Hematopoietic multipotent progenitor cell (in vitro differentiated cells): ENCODE measurements at regions not wholly inside any gene's neighbourhood (a gene's known extent, or its start where the extent isn't known, plus 50 kb on each side); places are given as distances from the start of the nearest gene placed in this dataset.

Experiments
- DNase-seq, 3 donors: peaks; one replicate each; pipeline ENCODE4 v3.0.0-alpha.2; 2011 to 2015; ENCODE audit warnings: low read depth in 2 of 3, low spot score in 2 of 3

DNA sequence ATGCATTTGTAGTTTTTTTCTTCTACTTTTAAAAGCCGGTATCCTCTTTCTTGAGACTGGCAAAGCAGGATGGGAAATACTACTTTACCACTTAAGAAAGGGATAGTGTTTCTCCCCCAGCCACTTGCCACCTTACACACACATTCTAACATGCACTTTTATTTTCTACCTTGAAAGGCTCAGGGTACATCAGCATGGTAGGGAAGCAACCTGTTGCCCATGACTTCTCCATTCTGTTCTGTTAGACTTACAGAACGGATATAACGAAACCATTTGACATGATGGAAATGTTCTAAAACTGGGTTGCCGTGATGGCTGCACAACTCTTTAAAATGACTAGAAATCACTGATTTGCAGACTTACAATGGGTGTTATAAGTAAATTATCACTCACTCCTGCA lies 405.5 kb downstream of the SHQ1 start:
- peak in 1 of 3 donors; percentile 45 for DNase-seq

DNA sequence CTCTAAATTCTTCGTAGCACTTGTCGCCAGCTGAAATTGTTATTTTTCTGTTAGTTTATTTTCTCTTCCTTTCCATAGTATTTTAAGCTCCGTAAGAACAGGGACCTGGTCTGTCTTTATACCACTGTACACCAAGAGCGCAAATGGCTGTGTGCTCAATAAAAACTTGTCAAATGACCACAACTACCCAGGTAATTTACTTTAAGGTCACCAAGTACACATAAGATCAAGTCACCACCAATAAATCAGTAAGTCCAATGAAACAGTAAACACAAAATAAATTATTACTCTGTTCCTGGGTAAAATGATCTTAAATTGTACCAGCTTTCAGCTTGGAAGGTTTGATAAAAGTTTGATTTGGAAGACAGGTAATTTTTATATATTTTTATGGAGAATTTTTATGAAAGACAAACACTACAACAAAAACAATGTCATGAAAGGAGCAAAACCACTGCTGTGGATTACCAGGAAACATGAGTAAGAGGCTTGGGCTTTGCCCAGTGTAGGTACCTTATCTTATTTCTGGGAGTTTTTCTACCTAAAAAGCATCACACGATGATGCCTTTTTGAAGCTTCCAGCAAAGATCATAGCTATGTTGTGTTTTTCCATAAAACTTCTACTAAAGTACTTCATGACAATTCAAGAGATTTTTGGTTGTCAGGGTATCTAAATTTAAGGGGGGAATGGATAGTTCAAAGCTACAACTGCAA lies 406.8 kb downstream of the SHQ1 start:
- DNase-seq = no peak

DNA sequence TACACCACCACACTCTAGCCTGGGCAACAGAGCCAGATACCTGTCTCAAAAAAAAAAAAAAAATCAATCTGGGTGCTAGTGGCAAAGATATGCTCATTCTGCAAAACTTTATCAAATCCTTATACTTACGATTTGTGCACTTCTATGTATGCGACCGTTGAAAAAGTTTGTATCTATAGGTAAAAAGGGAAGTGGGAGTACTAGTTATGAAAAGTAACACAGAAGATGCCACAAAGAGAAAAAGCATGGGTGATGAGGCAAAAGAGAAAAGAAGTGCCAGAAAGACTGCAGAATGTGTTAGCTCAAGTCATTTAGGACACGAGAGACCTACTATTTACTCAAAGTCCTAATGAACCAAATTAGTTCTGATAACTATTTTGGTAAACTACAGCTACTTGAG lies 407.8 kb downstream of the SHQ1 start:
- DNase-seq = no peak

DNA sequence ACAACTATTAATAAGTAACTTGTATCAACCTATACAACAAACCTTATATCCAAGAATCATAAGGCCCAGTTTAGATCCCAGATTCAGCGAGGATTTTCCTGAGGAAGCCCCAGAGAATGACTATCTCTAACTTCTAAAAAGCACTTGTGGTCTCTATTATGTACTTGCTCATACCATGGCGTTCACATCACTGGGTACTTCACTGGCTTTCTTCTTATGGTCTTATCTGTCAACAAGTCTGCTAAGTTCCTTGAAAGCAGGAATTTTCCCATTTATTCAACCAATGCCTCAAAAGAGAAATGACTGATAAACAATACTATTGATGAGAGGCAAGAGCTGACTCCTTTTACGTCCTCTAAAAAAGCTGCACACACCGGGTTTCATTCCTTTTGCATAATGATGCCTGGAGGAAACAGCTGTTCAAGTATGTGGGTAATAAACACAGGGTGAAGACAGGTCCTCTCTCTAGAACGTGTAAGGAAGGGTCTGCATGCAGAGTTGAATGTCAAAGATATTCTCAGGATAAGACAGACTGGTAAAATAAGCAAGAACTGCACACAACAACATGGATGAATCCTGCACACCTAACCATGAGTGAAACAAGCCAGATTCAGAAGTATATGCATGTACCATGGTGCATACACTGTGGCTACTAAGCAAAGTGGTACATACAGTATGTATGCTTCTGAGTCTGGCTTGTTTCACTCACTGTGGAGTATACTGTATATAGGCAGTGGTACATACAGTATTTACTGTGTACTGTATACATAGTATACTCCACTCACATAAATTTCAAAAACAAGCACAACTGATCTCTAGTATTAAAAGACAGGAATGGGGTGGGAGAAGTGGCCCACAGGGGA lies 408.7 kb downstream of the SHQ1 start:
- DNase-seq = peak in 1 of 3 donors; percentile 66

DNA sequence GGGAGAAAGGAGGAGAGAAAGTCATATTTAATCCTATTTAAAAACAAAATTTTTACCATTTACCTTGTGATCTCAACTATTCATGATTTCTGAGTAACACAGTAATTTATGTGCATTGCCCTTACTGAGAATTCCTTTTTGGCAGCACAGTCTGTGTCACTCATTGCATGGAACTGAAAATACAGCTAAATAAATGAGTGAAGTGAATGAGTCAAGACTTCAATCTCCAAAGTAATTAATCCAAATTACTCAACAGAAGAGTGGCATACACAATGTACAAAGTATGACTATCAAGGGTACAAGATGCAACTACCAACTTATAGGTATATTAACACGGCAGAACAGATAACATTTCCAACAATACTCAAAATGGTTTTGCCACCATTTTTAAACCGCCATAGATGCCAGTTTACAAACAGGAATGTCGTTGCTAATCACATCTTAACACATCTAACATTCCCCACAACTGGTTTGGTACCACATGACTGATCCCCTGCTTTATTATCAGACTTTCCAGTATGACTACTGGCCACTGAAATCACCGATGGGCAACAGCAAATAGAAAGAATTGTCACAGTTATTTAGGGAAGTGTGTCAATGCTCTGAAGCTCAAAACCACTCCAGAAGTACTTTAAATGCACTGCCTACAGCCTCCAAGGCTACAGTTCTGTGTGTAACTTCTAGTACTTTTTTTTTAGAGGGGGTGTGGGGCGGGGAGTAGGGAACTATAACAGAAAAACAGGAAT lies 410.4 kb downstream of the SHQ1 start:
- no peak for DNase-seq

DNA sequence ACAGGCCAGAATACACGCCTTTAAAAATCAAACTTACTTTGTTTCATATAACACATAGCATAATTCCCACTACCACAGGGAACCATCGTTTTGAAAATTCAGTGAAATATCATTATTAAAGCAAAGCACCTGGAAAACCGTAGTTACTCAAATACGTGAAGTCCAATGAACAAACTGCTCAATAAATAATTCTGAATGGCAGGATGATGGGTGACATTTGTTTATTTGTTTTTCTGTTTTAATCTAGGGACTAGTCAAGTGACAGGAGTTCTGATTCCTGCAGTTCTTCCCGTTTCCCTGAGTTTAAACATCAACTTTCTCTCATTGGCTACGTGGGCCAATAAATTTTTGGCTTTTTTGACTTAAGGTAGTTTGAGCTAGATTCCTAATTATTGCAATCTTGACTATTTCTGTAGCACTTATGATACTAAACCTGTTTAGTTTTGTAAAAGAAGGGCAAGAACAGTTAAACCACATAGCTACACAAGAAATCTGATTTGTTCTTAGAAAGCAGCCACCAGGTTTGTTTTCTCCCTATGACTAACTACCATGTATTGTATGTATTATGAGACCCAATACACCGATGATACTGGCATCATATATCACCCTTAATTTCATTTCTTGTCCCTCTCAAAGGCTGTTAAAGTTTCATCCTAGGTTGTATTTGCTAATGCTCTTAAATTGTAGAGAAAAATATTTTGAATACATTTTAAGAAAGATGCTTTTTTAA lies 411.2 kb downstream of the SHQ1 start:
- no peak for DNase-seq

DNA sequence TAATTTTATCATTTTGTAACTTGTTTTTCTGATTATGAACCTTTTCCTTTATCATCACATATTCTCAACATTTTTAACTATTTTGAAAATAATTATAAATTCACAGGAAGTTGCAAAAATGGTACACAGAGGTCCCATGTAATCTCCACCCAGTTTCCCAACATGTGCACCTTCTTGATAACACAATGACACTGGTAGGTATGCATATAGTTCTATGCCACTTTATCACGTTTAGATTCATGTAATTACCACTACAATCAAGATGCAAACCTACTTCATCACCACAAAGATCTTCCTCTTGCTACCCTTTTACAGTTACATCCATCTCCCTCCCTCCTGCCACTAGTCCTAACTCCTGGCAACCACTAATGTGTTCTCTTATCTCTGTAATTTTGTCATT lies 413.9 kb downstream of the SHQ1 start:
- no peak for DNase-seq

DNA sequence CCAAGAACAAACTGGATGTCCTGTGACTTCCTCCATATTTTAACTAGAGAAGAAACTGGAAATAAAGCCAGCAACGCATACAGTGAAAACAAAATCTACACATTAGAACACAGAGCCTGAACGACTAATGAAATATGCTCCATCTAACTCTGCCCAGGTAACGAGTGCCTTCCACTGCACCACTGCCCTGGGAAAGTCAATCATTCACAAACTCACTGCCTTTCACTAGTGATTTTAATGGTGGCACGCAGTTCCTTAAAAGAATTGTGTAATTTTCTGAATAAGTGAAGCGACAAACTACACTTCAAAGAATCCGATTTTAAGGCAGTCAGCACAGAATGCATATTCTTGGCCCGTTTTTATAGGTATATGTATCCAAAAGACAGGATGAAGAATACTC lies 416.0 kb downstream of the SHQ1 start:
- no peak for DNase-seq

DNA sequence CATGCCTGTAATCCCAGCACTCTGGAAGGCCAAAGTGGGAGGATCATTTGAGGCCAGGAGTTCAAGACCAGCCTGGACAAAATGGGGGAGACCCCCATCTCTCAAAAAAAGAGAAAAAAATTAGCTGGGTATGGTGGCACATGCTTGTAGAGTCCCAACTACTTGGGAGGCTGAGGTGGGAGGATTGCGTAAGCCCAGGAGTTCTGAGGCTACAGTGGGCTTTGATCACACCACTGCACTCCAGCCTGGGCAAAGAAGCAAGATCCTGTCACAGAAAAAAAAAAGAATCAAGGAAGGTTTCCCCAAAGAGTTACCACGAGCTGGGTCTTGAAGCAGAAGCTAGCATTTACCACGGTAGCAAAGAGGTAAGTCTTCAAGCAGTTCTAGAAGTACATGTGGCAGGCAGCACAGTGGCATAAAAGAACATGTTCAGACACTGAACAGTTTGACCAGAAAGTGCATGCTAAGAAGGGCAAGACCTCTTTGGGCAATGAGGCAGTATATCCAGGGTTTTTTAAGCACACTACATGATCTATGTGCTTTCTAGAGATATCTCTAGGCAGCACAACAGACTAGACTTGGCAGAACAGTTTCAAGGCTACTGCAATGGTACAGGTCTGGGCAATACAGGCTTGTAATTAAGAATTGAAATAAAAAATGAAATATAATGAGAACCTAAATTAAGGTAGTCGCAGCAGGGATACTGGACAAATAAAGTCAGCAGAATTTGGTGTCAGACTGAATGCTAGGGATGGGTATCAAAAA lies 418.5 kb downstream of the SHQ1 start:
- no peak for DNase-seq

DNA sequence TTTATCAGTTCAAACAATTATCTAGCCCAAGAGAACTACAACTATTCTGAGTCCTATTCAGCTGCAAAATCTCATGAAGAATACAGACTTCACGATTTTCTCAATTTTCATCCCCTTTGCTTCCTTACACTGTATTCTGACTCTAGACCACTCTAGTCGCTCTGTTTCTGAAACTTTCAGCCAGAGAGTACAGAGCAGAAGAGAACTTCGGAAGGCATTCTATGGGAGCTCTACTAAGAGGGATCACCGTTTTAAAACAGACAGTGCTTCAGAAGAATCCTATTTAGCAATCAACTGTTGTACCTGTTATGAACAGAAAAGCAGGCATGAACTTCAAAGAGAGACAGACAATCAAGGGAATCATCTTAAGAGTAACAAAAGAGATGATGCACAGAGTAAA lies 419.4 kb downstream of the SHQ1 start:
- DNase-seq = no peak

DNA sequence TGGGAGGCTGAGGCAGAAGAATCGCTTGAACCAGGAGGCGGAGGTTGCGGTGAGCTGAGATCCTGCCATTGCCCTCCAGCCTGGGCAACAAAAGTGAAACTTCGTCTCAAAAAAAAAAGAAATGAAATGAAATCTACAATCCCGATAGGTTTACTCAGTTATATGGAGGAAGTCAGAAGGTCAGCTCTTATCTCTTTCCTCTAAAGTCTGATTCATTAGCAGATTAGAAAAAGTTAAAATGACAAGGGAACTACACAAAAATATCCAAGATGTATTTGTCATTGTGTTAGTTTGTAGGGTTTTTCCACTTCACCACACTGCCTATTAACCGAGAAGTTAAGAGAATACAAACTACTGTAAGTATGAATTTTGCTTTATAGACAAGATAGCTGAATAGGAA lies 420.6 kb downstream of the SHQ1 start:
- peak in 1 of 3 donors; percentile 26 for DNase-seq

DNA sequence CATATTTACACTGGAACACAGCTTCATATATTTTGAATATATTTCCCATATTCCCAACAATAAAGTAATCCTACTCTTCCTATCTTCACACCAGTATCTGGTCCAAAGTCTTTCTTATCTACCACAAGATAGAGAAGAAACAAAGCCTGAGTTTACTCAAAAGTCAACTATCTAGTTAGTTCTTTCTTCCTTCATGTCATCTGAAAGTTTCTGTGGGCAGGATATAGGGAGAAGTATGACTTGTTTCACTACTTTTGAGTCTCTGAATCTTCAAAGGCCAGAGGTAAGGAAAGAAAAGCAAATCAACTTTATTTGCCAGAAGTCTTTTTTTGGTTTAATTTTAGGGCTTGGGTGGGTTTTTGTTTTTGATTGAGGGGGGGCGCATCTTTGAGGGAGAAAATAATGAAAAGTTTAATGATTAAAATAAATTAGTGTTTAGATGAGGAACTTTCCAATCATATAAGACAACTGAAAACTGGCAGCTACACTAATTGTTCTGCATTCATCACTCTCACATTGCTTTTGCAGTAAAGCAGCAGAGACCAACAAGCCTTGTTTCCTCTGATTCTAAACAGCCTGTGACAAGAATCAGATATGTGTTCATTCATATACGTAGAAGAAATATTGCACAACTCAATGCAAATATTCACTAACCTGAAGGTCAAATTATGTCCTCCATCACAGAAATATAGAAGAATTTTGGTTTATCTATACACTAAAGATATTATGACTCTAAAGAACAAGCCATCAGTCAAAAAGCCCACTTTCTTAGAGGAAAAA lies 421.4 kb downstream of the SHQ1 start:
- DNase-seq = no peak

DNA sequence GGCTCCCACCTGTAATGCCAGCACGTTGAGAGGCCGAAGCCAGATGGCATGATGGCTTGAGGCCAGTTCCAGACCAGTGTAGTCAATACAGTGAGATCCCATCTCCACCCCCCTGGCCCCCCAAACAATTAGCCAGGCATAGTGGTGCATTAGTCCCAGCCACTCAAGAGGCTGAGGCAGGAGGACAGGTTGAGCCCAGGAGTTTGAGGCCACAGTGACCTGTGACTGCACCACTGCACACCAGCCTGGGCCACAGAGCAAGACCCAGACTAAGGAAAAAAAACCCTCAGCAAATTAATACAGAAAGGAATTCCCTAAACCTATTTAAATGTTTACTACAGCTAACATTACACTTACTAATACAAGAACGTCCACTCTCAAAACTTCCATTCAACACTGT lies 424.6 kb downstream of the SHQ1 start:
- DNase-seq = no peak

DNA sequence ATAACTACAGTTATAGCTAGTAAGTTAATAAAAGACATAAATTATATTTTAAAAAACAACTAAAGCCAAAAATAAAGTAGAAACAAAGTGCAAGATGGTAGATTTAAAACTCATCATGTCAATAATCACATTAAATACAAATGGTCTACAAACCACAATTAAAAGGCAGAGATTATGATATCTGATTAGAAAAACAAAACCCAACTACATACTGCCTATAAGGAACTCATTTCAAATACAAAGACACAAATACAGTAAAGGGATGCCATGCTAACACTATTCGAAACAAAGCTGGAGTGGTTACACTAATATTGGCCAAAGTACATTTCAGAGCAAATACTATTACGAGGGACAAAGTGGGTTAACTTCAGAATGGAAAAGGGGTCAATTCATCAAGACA lies 426.5 kb downstream of the SHQ1 start:
- no peak for DNase-seq

DNA sequence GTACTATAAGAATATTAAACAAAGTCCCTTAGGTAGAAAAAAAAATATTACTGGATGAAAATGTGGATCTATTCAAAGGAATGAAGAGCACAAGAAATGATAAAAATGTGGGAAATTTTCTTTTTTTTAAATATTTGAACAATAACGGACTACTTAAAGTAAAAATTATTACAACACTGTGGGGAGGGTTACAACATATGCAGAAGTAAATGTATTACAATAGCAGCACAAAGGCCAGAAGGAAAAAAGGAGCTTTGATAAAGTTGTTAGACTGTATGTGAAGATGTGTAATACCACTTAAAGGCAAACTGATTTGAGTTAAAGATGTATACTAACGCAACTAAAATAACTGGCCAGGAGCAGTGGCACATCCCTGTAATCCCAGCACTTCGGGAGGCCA lies 427.1 kb downstream of the SHQ1 start:
- no peak for DNase-seq

DNA sequence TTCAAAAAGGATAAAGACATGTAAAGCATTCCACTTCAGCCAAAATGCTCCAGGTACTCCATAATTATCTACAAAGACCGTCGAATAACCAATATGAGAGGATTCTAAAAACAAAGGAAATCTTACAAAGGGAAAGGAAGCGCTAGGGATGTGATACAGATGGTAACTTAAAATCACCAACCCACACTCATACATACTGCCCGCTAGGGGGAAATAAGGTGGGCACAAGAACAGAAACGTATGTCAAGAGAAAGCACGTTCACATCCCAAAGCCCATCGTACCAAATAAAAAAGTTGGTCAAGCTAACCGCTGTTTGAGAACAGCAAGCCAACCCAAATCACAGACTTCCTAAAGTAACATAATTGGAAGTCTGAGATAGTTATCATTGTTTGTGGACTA lies 429.4 kb downstream of the SHQ1 start:
- DNase-seq = no peak

DNA sequence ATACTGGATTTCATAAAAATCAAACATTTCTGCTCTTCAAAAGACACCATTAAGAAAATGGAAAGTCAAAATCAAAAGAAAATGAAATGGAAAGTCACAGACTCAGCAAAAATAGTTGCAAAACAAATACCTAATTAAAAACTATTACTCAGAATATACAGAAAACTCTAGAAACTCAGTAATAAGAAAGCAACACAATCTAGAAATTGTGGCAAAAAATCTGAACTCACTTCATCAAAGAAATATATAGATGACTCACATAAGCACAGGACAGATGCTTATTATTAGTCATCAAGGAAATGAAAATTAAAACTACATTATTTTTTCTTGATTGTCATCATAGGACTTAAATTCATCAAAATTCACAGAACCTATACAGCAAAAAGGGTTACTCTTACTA lies 430.0 kb downstream of the SHQ1 start:
- DNase-seq = no peak

DNA sequence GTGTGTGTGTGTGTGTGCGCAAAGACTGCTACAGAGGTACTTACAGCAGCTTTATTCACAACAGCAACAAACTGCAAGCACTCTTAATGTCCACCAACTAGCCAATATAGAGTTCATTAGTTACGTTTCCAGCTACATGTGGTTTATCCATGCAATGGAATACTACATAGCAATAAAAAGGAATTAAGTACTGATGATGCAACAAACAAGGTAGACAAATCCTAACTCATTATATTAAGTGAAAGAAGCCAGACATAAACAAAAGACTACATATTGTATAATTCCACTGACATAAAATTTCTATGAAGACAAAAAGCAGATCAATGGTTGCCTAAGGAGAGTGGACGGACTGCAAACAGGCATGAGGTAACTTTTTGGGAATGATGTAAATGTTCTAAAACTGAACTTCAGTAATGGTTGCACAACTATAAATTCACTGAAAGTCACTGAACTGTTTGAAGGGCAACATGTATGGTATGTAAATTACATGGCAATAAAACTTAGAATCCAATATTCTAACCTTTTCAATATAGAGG lies 433.7 kb downstream of the SHQ1 start:
- no peak for DNase-seq

DNA sequence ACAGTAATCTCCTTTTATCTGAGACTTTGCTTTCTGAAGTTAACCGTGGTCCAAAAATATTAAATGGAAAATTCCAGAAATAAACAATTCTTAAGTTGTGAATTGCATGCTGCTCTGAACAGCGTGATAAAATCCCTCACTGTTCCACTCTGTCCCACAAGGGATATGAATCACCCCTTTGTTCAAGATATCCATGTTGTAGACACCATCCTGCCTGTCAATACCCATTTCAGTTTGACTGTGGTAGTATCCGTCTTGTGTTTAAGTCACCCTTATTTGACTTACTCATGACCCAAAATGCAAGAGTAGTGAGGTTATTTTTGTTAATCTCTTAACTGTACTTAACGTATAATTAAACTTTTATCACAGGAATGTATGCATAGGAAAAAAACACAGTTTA lies 435.0 kb downstream of the SHQ1 start:
- no peak for DNase-seq
